ENCODE measurements at regions not wholly inside any gene's neighbourhood (a gene's known extent, or its start where the extent isn't known, plus 50 kb on each side); places are given as distances from the start of the nearest gene placed in this dataset.
"Not testable (repeated sequence)": the region's sequence is repeated elsewhere in the genome, so short reads cannot be mapped to it uniquely, and the experiment has no call there.

DNA sequence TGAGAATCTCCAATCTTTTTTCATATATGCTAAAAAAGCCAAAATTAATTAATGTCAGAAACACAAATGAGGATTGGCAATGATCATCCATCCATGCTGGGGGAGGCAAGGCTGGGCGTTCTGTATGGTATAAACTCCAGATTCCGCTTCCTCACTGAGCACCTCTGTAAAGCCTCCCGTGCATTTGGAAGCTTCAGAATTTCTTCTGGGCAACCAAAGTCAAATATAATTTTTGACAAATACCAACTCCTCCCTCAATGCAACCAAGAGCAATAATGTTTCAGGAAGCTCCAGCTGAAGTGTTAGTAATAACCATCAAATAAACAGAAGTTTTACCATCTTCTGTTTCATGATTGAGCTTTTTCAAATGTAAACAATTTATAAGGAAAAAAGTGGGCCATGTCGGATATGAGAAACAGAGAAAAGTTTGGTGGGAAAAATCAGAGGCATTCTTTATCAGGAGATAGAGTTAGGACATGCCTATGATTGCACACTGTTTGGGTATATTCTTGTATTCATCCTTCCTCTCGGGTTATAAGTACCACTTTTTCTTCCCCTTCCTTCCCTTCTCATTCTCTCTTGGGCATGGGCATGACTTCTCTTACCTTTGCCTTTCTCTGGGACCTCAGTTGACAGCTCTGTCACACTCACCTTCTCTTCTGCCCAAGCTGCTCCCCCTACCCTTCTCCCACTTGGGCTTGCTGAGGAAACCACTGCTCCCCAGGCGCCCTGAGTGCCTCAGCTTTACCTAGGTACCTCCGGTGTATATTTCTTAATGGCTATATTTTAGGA is 149.5 kb upstream of the ZEB2 start:
- DNase-seq, result no peak

DNA sequence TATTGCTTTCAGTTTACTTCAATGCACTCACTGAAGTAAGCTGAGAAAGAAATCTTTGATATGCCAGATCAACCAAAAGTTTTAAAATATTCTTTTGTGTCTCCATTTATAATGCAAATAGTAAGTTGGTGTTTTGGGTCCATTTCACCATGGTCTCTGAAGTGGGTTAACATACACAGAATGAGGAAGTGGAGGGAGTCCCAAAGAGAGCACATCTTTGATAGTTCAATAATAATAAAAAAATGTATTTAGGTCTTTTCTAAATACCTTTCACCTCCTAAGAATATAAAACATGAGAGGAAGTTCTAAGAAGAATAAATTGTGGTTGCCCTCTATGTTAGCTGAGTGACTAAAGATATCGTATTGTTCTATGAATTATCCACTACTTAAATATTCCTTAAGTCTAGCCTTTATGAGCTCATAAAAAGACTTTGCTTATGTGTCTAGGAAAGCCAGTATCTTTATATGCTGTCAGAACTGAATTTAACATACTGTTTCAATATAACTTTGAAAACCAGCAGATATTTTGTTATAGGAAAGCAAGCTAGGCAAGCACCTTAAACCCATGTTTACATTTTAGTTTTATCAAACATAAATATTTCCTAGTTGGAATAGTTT is 148.7 kb upstream of the ZEB2 start:
- DNase-seq, result no peak

DNA sequence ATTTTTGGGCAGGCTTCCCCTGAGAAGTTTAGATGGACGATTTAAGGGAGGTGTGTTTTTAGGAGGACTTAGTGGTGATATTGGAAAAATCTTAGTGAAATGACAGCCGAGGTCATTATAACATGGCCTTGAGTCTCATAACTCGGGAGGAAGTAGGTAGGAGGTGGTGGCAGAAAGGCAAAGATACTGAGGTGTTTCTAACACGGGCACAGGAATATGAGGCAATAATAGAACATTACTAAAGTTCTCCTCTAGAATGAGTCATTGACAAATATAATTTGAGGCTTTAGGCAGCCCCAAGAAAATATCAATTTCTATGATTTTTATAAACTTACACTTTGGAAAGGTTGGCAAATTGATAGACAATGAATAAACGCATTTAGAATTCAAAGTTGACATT is 146.1 kb upstream of the ZEB2 start:
- DNase-seq, result no peak

DNA sequence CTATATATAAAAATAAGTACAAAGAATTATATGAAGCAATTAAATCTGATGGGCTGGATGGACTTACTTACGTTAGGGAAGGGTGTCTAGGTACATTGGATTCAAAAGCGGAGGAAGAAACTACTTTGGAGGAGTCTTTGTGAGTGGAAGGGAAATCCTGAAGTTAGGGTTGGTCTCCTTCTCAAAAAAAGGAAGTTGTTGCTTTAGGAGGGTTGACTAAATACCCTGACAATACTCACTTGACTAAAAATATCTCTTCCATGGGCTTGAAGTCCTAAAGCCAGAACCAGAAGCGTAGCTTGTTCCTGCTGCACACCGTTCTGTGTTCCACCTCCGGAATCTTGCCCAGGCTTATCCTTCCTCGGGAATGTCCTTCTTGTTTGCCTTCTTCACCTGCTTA is 143.3 kb upstream of the ZEB2 start:
- DNase-seq, result no peak

DNA sequence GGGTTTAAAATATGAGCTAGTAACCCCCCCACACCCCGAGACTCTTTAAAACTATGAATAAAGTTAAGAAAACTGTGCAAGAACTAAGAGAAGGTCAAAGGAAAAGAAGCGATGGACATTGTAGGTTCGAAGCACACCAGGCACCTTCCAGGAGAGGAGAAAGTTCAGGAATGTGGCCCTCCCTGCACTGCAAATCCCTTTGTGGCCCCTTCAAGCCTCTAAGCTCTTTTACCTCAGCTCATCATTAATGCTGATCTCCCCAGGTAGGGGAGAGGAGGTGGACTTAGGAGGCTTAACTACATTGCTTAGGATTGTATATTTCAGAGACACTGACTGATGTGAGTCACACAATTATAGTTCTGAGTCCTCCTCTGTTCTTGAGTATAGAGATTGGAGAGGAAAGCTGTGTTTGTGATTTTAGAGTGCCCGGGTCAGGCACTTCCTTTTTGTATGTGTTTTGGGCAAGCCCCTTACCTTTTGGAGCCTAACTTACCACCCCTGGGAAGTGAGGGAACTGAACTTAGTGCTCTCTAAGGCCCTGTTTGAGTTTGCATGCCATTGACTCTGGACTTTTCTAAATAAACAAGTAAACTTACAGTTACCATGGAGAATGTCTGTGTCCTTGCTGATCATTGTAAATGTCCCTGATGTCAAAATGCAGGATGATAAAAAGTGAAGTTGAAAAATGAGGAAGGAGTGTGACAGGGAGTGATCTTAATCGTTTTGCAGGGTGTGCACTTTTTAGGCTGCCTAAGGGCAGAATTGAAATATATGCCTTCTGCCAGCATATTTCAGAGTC is 140.8 kb upstream of the ZEB2 start:
- no peak for DNase-seq

DNA sequence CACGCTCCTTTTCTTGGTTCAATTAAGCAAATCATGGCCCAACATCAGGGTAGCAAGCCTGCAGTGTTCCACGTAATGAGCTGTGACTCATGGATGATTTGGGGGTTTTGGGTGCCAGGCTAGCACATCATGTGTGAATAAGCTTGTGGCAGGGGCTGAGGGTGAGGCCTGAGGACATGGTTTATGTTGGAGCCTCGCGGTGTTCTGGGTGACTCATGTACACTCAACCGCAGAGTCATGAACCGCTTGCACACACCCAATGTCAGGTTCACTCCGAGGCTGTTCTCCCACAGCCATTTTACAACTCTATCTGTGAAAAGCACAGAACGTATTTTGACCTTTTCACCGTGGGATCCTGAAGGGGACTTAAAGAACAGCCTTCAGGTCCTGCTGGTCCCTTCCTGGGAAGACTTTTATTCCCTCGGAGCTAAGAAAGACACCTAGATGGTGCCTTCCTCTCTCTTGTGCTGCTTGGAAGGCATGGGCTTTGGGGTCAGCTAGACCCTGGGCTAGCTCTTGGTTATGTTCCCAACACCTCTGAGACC is 139.9 kb upstream of the ZEB2 start:
- no peak for DNase-seq

DNA sequence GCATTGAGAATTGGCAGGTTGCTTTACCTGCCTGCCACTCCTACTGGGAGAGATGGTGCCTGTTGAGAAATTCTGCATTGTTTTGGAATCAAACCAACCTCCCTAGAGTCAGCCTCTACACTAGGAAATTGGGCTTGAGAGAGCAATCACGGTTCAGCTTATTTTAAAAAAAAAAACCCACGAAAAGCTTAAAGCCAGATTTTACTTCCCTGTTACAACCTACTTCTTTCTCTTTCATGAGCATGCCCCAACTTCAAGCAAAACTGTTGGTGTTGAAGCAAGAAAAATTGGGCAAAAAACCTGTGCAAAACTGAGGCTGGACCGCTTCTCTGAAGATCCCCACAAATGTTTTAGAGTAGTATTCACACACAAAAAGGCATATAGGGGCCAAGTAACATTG is 134.6 kb upstream of the ZEB2 start:
- DNase-seq, result no peak

DNA sequence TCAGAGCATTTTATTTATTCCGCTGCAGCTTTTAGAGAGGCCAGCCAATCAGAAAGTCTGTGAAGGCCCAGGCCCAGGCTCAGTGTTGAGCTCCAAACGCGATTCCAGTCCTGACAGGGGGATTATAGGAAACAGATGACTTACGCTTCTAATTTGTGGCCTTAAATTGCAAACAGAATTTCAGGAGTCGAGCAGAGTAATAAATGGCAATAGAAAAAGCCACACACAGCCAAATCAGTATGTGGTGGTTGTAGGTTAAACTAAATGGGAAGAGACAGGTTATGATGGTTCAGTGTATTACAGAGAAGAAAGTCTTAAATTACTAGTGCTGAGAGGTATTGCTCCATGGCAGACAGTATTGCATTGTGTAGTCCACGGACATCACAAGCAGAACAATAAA is 131.0 kb upstream of the ZEB2 start:
- no peak for DNase-seq

DNA sequence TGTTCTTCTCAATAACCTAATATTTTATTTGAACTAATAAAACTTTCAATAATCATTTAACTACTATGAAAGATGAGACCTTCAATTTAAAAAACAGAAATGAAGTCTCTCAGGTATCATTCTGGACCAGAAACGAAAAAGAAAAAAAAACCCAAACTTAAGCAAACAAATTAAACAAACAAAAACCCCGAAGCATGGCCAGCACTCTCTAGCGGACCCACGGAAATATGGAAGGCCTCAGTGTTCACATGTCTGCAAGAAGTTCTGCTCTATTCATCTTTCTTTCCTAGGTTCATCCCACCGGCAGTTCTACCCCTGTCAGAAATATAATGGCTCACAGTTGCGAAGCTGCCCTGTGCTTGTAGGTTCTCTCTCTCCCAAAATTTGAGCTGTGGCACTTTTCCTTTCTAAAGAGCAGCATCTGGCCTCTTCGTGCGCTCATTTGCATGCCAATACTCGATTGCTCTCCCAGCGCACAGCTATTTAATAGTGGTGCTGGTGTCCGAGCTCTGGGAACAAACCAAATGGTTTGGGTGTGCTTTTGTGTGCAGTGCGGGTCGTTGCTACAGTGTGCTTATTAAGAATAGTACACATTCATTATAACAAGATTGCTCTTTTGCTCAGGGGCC is 129.0 kb upstream of the ZEB2 start:
- no peak for DNase-seq

DNA sequence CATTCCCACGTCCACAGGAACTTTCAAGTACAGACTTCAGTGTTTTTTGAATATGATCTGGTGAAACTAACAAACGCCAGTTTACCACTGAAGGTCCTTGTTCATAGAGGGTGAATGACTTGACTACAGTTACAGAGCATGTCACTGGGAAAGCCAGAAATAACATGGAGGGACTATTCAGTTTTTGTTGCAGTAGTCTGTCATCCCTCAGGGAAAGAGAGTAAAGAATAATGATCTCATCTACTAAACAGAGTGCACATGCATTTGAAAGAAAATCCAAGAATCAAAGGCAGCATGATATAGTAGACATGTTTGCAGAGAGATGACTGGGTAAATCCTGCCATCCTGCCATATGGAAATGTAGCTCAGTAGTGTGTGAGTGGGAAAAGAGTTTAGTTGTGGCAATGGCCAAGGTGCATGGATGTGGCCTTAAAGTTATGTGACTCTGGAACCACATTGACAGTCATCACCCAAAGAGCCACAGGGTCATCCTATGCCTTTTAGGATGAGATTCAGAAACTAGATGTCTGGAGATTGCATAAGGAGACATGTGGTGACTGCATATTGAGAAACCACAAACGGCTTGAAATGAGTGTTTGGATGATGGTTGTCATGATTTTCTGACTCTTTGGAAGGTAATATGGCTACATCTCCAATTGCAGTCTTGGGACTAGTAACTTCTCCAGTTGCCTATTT is 125.3 kb upstream of the ZEB2 start:
- DNase-seq, result no peak

DNA sequence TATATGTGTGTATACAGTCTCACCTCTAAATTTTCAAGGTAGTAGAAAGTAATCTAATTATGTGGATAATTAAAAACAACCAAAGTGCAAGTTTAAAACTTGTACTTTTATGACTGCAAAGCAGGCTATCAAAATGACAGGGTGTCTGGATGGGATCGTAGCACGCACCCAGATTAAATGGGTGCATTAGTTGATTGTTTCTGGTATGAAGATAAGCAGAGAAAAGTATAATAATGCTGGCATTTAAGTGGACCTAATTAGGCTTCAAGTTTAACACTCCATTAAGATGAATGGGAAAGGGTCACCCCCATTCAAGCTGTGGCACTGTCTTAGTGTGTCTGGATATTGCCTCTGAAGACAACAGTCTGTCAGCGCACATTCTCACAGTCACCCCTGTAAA is 124.6 kb upstream of the ZEB2 start:
- DNase-seq, result no peak

DNA sequence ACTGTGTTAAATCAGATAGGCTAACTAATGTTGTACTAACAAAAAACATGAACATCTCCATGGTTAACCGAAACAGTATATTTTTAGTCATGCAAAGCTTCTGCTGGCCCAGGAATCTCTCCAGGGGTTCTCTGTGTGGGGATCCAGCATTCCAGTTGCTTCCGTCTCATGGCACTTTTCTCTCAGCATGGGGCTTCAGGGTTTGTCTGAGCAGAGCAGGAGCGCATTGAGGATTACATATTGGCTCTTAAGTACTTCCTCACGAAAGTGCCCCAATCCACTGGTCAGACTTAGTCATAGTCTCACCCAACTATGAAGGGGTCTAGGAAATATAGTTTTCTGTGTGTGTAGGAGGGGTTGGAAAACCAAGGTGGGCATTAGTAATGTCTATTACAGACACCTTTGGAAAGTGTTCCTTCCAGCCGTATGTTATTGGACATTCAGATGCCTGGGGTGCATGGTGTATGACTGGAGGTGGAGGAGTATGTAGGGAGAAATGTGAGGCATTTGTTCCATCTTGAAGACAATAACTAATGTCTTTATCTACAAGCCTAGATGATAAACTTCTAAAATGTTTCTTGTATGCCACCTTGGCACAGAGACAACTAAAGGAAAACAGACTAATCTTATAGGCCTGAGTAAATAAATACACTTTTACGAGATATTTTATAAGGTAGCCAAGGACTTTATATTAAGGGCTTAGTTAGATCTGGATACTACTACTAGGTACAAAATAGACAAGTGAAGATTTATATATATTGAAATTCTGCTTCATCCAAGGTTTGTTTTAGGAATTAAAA is 123.8 kb upstream of the ZEB2 start:
- no peak for DNase-seq

DNA sequence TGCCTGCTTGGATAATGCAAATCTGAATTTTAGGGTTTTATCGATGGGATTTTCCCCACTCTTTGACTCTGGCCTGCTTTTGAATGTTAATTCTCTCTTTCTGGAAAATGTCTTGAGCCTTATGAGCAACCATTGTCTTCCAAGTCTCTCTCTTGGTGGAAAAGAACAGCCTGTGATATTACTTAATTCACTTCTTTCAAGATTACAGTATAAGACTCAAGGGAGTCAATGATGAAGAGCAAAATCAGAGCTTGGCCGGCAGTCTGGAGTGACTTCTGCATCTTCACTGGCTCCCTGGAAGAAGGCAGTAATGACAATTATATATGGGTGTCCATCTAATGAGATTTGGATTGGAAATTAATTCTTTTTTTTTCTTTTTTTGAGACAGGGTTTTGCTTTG is 122.9 kb upstream of the ZEB2 start:
- no peak for DNase-seq

DNA sequence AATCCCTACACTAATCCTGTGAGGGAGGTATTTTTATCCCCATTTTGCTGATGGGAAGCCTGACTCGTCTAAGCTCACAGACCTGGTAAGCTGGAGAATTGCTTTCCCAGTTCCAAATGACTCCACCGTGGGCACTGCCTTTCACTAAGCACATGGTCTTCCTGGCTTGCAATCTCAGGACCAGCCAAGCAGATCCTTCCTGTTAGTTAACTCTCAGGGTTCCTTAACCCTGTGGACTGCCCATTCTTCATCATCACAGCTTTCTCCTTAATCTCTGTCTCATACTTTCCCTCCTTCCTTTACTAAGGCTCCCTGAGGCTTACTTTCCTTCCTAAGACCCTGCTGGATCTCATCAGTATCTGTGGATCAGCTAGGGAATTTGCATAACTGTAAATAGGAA is 122.2 kb upstream of the ZEB2 start:
- no peak for DNase-seq

DNA sequence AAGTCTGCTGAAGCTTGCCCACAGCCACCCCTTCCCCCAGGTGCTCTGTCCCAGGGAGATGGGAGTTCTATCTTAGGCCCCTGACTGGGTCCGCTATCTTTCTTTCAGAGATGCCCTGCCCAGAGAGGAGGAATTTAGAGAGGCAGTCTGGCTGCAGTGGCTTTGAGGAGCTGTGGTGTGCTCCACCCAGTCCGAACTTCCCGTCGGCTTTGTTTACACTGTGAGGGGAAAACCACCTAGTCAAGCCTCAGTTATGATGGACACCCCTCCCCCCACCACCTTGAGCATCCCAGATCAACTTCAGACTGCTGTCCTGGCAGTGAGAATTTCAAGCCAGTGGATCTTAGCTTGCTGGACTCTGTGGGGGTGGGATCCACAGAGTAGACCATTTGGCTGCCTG is 118.3 kb upstream of the ZEB2 start:
- not testable (repeated sequence) for DNase-seq

DNA sequence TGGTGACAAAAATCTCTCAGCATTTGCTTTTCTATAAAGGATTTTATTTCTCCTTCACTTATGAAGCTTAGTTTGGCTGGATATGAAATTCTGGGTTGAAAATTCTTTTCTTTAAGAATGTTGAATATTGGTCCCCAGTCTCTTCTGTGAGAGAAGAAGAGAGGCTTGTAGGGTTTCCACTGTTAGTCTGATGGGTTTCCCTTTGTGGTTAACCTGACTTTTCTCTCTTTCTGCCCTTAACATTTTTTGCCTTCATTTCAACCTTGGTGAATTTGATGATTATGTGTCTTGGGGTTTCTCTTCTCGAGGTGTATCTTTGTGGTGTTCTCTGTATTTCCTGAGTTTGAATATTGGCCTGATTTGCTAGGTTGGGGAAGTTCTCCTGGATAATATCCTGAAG is 116.9 kb upstream of the ZEB2 start:
- DNase-seq, result not testable (repeated sequence)

DNA sequence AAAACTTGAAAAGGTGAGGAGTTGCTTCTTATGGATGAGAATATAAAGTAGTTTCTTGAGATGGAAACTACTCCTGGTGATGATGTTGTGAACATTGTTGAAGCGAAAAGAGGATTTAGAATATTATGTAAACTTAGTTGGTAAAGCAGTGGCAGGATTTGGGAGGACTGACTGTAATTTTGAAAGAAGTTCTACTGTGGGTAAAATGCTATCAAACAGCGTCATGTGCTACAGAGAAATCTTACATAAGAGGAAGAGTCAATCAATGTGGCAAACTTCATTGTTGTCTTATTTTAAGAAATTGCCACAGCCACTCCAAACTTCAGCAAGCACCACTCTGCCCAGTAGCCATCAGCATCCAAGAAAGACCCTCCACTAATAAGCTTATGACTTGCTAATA is 112.9 kb upstream of the ZEB2 start:
- no peak for DNase-seq

DNA sequence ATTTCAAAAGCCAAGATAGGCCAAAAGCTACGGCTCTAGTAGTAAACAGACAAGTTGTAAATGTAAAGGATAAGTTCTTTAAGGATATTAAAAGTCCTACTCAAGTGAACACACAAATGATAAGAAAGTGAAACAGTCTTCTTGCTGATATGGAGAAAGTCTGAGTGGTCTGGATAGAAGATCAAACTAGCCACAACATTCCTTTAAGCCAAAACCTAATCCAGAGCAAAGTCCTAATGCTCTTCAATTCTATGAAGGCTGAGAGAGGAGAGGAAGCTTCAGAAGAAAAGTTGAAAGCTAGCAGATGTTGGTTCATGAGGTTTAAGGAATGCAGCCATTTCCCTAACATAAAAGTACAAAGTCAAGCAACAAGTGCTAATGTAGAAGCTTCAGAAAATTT is 111.7 kb upstream of the ZEB2 start:
- DNase-seq, result no peak

DNA sequence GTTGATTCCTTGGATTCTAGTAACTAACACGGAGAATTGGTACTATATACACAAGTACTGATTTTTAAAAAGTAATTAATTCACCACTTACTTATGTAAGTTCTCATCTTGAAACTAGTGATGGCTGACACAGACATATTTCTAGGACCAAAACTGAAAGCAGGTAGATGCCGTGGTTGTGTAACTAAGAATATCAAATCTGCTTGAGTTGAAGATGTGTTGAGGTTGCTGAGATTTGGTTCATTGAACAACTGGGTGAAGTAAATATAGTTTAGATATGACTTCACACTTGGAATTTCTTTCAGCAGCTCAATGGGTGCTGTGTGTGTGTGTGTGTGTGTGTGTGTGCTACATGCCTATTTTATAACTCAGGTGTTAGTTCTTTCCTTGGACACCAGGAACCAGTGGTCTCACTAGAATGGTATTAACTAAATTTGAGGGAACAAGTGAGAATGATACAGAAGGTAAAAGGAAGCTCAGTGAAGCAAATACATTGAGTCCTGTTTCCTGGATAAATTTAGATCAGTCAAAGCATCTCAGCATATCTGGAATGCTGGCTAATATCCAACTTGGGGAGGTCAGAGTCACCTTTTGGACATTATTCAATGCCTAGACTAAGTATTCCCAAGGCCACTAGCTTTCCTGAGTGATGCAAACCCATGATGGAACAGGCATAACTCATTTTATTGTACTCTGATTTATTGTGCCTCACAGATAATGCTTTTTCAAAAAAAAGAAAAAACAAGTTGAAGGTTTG is 110.7 kb upstream of the ZEB2 start:
- no peak for DNase-seq

DNA sequence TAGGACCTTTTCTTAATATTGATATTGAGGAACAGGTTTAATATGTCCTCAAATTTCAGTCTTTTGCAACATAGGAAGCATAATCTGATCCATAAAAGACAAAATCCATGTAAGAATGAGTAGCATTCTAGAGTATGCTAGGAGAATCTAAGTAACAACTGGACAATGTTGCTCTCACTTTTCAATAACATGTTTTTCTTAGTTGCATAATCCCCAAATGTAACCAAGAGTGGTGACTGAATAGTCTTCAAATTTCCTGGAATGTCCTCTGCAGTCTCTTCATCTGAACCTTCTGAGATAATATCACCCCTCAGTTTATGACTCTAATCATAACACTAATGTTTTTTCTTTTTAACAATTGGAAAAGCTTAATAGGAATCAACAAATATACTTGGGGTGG is 110.0 kb upstream of the ZEB2 start:
- no peak for DNase-seq

DNA sequence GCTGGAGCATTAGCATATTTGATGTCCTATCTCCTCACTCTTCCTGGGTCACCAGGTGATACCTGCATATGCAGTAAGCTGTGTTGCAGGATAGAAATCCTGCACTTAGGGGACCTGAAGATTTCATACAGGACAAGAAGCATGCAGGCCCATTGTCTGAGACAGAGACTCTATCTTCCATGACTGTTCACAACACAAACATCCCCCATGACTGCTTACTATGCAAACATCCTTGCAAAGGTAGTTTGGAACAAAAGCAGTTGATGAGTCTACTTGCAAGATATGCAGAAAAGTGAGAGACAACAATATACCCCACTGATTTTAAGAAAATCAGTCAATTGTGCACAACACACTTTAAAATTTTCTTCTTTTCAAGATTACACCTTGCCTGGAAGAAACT is 108.6 kb upstream of the ZEB2 start:
- no peak for DNase-seq
